GM19328 (cell line): ENCODE measurements at regions not wholly inside any gene's neighbourhood (a gene's known extent, or its start where the extent isn't known, plus 50 kb on each side); places are given as distances from the start of the nearest gene placed in this dataset.
"Not testable (repeated sequence)": the region's sequence is repeated elsewhere in the genome, so short reads cannot be mapped to it uniquely, and the experiment has no call there.

ENCODE experiments used
- ATAC-seq: cut with Tn5 transposase; IDR thresholded peaks from one replicate; pipeline ENCODE4 v1.9.1; 2021; ENCODE audit warnings: mild to moderate bottlenecking, moderate library complexity; ENCODE audit not compliant: unreplicated experiment

- ATAC-seq: no peak
These were observed 235.9 kb downstream of the SUCLG1 start for GRCh38 chr2:84223191-84223590.

GRCh38 chr2:84221102-84221501, 238.0 kb downstream of the SUCLG1 start:
- not testable (repeated sequence) for ATAC-seq

DNA sequence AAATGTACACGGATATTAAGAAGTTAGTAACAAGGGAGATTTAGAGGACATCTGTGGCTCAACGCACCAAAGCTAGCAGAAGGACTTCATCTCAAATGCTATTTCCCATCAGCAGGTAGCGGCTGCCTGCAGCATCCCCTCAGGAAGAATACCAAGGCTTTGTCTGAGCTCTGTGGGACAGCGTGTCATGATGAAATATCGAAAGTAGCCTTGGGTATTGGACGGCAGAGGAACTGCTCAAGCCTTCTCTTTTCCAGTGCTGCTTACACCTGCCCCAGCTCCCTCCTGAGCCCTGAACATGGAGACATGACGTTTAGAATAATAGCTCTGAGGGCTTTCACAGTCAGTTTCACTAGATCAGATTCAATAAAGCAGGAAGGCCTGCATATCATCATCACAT, 241.6 kb downstream of the SUCLG1 start:
- no peak for ATAC-seq

DNA sequence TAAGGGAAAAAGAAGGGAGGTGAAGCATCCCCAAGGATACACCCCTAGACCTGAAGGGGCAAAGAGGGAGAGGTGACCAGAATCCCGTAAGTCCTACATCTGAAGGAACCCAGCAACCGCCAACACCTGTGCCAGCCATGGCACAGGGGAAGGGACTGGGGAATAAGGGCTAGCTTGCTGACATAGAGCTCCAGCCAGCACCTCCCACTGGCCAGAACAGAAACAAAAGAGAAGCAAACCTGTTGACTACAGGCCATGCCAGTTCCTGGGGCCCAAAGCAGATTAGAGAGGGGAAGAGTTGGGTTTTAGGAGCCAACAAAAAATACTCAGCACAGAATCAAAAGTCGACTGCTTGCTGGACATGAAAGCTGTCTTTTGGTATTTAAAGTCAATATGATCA, 244.6 kb downstream of the SUCLG1 start:
- ATAC-seq: no peak

DNA sequence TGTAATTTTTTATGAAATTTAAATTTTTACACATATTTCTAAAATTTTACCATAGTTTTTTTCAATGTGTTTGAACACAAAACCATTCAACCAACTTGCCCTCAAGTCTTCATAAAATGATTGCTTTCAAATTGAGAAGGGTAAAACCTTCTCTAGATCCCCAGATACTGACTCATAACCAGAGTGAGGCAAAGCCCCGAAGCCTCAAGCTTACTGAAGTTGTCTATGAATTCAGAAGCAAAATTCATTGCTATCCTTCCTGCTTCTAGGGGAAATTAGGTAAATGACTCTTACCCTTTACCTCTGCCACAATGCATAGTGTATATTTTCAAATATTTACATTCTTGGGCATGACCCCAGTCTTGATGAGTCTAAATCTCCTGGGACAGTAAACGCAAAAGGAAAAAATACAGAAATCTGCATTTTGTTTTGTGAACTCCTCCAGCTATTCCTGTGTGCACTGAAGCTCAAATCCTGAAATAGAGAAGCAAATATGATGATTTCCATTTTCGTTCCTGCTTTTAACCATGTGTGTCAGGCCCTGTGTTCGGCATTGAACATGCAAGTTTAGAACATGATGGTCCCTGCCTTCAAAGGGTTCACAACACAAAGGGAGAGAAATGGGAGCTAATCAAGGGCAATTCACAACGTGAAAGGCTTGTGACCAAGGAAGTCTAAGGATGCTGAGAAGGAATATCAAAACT, 246.3 kb downstream of the SUCLG1 start:
- no peak for ATAC-seq

DNA sequence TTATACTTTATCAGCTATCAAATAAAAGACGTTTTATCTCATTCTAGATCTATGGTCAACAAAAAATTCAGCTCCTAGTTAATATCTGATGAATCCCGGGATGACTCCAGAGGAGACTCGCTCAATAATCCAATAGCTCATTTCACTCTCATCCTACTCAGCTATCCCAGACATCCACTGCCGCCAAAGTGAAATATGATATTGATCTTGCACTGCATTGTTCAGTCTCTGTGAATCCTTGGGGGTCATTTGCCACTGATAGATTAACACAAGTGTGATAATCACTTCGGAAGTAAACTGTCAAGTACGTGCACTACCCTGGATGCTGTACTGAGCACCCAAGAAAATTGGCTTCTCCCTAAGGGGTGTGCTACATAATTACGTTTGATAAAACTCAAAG, 249.1 kb downstream of the SUCLG1 start:
- no peak for ATAC-seq

GRCh38 chr2:84204995-84205394, 254.1 kb downstream of the SUCLG1 start:
- ATAC-seq: no peak

GRCh38 chr2:84202166-84202565, 256.9 kb downstream of the SUCLG1 start:
- no peak for ATAC-seq

GRCh38 chr2:84201158-84201557, 257.9 kb downstream of the SUCLG1 start:
- no peak for ATAC-seq

- no peak for ATAC-seq
These were observed 261.2 kb downstream of the SUCLG1 start for GRCh38 chr2:84197901-84198300.

DNA sequence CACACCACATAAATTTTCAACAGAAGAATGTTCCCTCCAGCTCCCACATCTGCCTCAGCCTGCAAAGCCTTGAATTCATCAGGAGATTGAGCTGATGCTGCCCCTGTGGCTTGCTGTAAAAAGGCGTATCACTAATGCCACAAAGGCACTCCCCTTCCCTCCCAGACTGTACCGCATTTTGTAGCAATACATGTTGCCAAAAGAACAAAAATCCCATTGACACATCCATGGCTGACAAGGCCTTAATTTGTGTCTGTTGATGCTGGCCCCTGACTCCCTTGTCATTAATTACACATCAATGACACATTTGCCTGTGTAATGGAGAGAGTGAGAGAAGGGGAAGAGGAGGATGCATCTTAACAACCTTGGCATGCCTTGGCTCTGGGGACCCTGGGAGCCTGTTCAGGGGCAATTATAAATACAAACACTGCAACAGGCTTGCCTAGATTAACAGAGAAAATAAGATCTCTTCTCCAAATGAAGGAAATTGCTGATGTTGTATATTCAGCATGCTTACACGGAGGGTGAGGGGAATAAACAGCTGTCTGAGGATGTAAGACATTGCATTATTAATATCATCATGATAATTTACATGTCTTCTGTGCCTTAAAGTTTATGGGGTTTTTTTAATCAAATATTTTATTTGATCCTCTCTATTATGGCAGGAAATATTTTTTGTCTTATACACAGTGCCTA, 264.0 kb downstream of the SUCLG1 start:
- ATAC-seq: no peak

DNA sequence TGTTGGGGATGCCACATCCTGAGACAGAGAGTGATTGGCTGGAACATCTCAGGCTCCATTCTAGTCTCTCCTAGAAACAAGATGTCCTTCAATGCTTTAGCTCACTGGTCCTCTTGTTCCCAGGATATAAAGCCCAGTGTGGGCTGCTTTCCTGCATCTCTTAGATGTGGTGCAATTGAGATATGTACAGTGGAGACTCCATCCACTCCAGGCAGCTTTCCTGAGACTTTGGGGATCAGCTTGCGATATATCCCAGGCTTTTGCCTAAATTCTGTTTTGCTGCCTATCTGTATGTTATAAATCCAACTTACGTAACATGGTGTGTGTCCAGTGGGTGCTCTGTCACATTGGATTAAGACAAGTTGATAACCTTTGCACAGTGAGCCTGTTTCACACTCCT, 264.9 kb downstream of the SUCLG1 start:
- ATAC-seq: no peak

DNA sequence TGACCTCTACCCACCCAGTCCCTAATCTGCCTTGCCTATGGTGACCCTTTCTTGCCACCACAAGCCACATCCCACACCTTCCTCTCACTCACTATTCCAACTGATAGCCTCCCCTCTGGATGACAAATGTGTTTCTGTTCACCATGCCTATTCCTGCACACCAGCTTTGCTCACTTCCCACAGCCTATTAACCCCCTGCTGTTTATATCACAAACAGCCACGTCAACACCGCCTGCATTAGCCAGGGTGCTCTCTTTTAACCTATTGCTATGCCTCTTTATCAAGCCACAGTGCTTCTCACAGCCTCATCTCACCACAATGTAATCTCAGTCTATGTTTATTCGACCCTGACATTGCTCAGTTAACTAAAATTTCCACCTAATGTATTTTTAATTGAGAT, 271.8 kb downstream of the SUCLG1 start:
- no peak for ATAC-seq

DNA sequence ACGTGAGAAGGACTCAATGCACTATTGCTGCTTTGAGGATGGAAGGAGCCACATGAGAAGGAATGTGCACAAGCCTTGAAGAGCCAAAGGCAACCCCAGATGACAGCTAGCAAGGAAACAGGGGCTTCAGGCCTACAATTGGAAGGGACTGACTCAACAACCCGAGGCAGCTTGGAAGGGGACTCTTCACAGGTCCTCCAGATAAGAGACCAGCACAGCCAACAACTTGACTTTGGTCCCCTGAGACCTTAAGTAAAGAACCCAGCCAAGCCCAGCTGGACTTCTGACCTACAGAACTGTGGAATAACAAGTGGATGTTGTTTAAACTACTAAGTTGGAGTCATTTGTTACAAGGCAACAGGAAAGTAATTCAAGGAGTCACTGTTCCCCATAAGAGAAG, 277.2 kb downstream of the SUCLG1 start:
- no peak for ATAC-seq

- ATAC-seq: no peak
These were observed 281.3 kb downstream of the SUCLG1 start for GRCh38 chr2:84177733-84178132.

GRCh38 chr2:84175970-84176369, 283.1 kb downstream of the SUCLG1 start:
- no peak for ATAC-seq

GRCh38 chr2:84175340-84175739, 283.7 kb downstream of the SUCLG1 start:
- ATAC-seq: no peak

- ATAC-seq: no peak
These were observed 286.0 kb downstream of the SUCLG1 start for GRCh38 chr2:84173041-84173440.

DNA sequence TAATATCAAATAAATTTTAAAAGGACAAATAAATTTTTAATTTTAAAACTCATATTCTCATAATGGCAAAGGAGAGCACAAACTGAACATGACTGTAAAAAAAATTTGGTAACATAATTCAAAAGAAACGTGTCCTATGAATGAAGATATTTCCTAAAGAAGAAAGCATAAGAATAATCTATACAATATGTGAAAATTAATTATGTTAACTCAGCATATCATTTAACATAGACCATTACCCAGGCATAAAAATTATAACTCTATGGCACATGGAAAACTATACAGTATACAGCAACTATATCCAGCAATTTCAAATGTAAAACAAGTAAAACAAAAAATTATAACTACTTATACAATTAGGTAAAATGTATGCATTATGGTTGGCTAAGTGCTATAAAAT, 288.1 kb downstream of the SUCLG1 start:
- no peak for ATAC-seq

DNA sequence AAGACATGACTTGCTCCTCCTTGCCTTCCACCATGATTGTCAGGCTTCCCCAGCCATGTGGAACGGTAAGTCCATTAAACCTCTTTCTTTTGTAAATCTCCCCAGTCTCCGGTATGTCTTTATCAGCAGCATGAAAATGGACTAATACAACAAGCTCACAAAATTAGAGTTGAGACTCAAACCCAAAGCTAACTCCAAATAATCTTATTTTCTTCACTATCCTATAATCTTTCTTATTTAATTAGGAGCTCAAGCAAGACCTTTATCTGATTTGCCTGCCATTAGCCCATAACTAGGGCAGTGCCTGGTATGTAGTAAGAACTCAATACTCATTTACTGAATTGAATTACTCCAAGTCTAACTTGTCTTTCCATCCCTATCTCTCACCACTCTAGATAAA, 289.2 kb downstream of the SUCLG1 start:
- no peak for ATAC-seq

DNA sequence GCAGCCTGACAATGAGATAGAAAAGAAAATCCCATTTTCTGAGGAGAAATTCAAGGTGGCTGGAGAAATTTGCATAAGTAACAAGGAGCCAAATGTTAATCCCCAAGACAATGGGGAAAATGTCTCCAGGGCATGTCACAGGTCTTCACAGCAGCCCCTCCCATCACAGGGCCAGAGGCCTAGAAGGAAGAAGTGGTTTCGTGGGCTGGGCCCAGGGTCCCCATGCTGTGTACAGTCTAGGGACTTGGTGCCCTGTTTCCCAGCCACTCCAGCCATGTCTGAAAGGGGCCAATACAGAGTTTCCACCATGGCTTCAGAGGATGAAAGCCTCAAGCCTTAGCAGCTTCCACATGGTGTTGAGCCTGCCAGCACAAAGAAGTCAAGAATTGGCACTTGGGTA, 290.5 kb downstream of the SUCLG1 start:
- ATAC-seq: not testable (repeated sequence)

DNA sequence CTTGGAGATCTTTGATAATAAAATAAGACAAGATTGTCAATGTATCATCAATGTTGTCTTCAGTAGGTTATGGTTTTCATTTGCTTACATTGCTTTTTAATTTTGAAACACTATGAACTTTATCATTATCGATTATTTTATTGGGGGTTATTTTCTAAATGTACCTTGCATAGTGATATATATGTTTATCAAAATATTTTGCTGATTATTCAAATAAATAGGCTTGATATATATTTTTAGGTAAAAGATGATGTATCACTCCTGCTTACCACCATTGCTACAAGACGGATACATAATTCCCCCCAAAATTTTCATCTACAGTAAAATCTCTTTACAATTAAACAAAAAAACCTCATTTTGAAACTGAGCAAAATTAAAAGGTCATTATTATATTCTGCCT, 293.8 kb downstream of the SUCLG1 start:
- ATAC-seq: no peak

DNA sequence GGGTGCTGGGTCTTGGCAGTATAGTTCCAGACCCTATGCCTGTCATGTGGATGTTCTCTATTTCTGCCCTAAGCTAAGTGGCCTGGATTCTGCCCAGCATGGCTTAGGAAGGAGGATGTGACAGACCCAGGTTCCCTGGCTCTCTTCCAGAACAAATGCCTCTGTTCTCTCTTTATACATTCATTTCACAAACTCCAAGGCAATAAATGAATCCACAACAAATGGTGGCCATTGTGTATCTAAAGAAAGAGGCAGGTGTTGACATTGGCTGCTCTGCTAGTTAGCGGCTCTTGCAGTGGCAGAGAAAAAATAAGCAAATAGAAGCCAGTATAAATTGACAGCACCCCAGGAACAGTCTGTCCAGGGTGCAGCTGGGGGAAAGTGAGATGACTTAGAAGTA, 298.6 kb downstream of the SUCLG1 start:
- no peak for ATAC-seq
